PC-3 (cell line): ENCODE measurements at regions not wholly inside any gene's neighbourhood (a gene's known extent, or its start where the extent isn't known, plus 50 kb on each side); places are given as distances from the start of the nearest gene placed in this dataset.

ENCODE experiments used
- ATAC-seq: fragments of 200-7000 bp; cut with Tn5 transposase; 2 replicates; pipeline ENCODE4 v1.9.1; 2020; ENCODE audit warnings: mild to moderate bottlenecking, moderate library complexity
- BruUV-seq: library from RNA; stranded (reverse); fragments of 400-500 nt; replicated peaks from 2 replicates; lab custom pipeline; 2021; lab: Mats Ljungman, UMichigan
- CTCF ChIA-PET: fragments of 300-600 bp; sonication (Branson Sonifier 250); formaldehyde crosslinking; loops from one replicate; lab custom pipeline; 2022; ENCODE audit warnings: antibody characterized with exemption; lab: Charles Lee
- POLR2A ChIA-PET: fragments of 300-600 bp; sonication (Branson Sonifier 250); formaldehyde crosslinking; loops from one replicate; lab custom pipeline; 2022; ENCODE audit warnings: antibody characterized with exemption; ENCODE audit not compliant: unreplicated experiment; lab: Charles Lee
- DNase-seq: peaks from one replicate; pipeline ENCODE4 v3.0.0-alpha.2; 2015
- H2AFZ ChIP-seq: fragments of 300-600 bp; sonication (generic); 2 replicates; pipeline ENCODE4 v1.6.0; 2016; ENCODE audit warnings: antibody characterized with exemption, low read length
- H3F3A ChIP-seq: fragments of 300-600 bp; sonication (generic); one replicate; pipeline ENCODE4 v1.6.0; 2017; ENCODE audit warnings: antibody characterized with exemption, low read length, control low read depth, mild to moderate bottlenecking; ENCODE audit not compliant: unreplicated experiment
- H3K27ac ChIP-seq: fragments of 300-600 bp; sonication (generic); 2 replicates; pipeline ENCODE4 v1.5.1; 2016; ENCODE audit warnings: mild to moderate bottlenecking, low read length
- H3K27me3 ChIP-seq: fragments of 300-600 bp; sonication (generic); 2 replicates; pipeline ENCODE4 v1.6.1; 2016; ENCODE audit warnings: low read length, mixed read lengths
- H3K36me3 ChIP-seq: fragments of 300-600 bp; sonication (generic); 2 replicates; pipeline ENCODE4 v1.6.1; 2016; ENCODE audit warnings: low read depth, mixed run types, low read length, mixed read lengths
- H3K4me1 ChIP-seq: fragments of 300-600 bp; sonication (generic); 2 replicates; pipeline ENCODE4 v1.5.1; 2016; ENCODE audit warnings: low read length; ENCODE audit not compliant: insufficient read depth
- H3K4me2 ChIP-seq: fragments of 300-600 bp; sonication (generic); 2 replicates; pipeline ENCODE4 v1.6.0; 2016; ENCODE audit warnings: low read length
- H3K4me3 ChIP-seq: fragments of 300-600 bp; sonication (generic); 2 replicates; pipeline ENCODE4 v1.5.1; 2016; ENCODE audit warnings: mild to moderate bottlenecking, low read length, mixed read lengths
- H3K79me2 ChIP-seq: fragments of 300-600 bp; sonication (generic); 2 replicates; pipeline ENCODE4 v1.6.1; 2017; ENCODE audit warnings: low read length, mixed read lengths
- H3K9ac ChIP-seq: fragments of 300-600 bp; sonication (generic); 2 replicates; pipeline ENCODE4 v1.6.0; 2016; ENCODE audit warnings: mild to moderate bottlenecking, low read length
- H3K9me2 ChIP-seq: fragments of 300-600 bp; sonication (generic); replicated peaks from 2 replicates; pipeline ENCODE4 v1.6.1; 2016; ENCODE audit warnings: mixed run types, low read length, mixed read lengths
- H3K9me3 ChIP-seq: fragments of 300-600 bp; sonication (generic); 2 replicates; pipeline ENCODE4 v1.6.1; 2016; ENCODE audit warnings: low read length, mixed read lengths
- H4K20me1 ChIP-seq: fragments of 300-600 bp; sonication (generic); 2 replicates; pipeline ENCODE4 v1.6.1; 2016; ENCODE audit warnings: low read length, mixed read lengths
- EZH2 ChIP-seq: fragments of 300-600 bp; sonication (generic); IDR thresholded peaks from one replicate; pipeline ENCODE4 v1.6.1; 2017; ENCODE audit warnings: antibody characterized with exemption, mild to moderate bottlenecking, low read length; ENCODE audit not compliant: unreplicated experiment
- EZH2phosphoT487 ChIP-seq: fragments of 300-600 bp; sonication (generic); IDR thresholded peaks from 2 replicates; pipeline ENCODE4 v1.6.1; 2018; ENCODE audit warnings: mild to moderate bottlenecking, antibody characterized with exemption, low read length, borderline replicate concordance
- intact Hi-C: fragments of 100-400 bp; cut with micrococcal nuclease; formaldehyde crosslinking; loops from 2 replicates; pipeline ENCODE4 v1.9.0; 2023
- TF ChIP-seq, protein P1 (sequence below): fragments of 300-600 bp; sonication (generic); conservative IDR thresholded peaks from 2 replicates; pipeline ENCODE4 v1.5.1; 2017; ENCODE audit warnings: antibody characterized with exemption, low read depth, mild to moderate bottlenecking, low read length

- ChIA-PET CTCF (no interaction called here), POLR2A (no interaction called here)
- Histone ChIP-seq H2AFZ (no peak overlapping the region), H3K9ac (no peak overlapping the region), H3K27me3 (peaks cover 7% of the 10 kb centered on the region; the same call in 1 of the 2 replicates), H3K79me2 (no peaks in the 10 kb centered on the region), H3K27ac (no peak overlapping the region), H3F3A (no peaks in the 10 kb centered on the region), H3K4me3 (no peak overlapping the region), H4K20me1 (no peaks in the 10 kb centered on the region), H3K9me2 (no peaks in the 10 kb centered on the region), H3K9me3 (no peaks in the 10 kb centered on the region), H3K4me2 (no peak overlapping the region), H3K36me3 (no peaks in the 10 kb centered on the region), H3K4me1 (no peaks in the 10 kb centered on the region)
- no TSS peak for BruUV-seq
- no peak for DNase-seq
- intact Hi-C loops: no loop called here
- TF ChIP-seq, protein P1, sequence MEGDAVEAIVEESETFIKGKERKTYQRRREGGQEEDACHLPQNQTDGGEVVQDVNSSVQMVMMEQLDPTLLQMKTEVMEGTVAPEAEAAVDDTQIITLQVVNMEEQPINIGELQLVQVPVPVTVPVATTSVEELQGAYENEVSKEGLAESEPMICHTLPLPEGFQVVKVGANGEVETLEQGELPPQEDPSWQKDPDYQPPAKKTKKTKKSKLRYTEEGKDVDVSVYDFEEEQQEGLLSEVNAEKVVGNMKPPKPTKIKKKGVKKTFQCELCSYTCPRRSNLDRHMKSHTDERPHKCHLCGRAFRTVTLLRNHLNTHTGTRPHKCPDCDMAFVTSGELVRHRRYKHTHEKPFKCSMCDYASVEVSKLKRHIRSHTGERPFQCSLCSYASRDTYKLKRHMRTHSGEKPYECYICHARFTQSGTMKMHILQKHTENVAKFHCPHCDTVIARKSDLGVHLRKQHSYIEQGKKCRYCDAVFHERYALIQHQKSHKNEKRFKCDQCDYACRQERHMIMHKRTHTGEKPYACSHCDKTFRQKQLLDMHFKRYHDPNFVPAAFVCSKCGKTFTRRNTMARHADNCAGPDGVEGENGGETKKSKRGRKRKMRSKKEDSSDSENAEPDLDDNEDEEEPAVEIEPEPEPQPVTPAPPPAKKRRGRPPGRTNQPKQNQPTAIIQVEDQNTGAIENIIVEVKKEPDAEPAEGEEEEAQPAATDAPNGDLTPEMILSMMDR: no peak
- TF ChIP-seq EZH2phosphoT487 (no peak), EZH2 (no peak)
- ATAC-seq: no peak
These were observed 283.0 kb downstream of the MYCN start for GRCh38 chr2:16223161-16223840.

DNA sequence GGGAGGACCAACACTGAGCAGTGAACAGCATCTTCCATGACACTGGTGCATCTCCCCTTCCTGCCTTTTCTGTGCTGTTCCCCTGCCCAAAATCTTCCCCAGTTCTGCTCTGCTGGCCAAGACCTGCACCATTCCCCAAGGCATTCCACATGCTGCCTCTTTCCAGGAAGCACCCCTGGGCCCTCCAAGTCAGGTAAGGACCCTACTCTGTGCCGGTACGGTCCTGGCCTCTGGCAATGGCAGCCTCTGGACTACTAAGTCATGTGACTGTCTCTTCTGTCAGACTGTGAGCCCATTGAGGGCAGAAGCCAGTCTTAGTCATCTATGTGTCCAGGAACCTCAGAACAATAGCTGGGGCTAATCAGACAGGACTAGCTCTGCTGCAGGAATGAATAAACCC is 282.0 kb downstream of the MYCN start:
- Histone ChIP-seq H3K9me2 (no peaks in the 10 kb centered on the region), H3K4me3 (no peak overlapping the region), H3K9ac (no peak overlapping the region), H2AFZ (no peak overlapping the region), H3K9me3 (no peaks in the 10 kb centered on the region), H4K20me1 (no peaks in the 10 kb centered on the region), H3K79me2 (no peaks in the 10 kb centered on the region), H3K4me1 (no peaks in the 10 kb centered on the region), H3F3A (no peaks in the 10 kb centered on the region), H3K27ac (no peak overlapping the region), H3K27me3 (peaks cover 7% of the 10 kb centered on the region; the same call in 1 of the 2 replicates), H3K4me2 (no peak overlapping the region), H3K36me3 (no peaks in the 10 kb centered on the region)
- ChIA-PET CTCF (no interaction called here), POLR2A (no interaction called here)
- no peak for ATAC-seq
- no peak for TF ChIP-seq EZH2phosphoT487
- no peak for DNase-seq
- intact Hi-C loops: no loop called here
- BruUV-seq: no TSS peak

DNA sequence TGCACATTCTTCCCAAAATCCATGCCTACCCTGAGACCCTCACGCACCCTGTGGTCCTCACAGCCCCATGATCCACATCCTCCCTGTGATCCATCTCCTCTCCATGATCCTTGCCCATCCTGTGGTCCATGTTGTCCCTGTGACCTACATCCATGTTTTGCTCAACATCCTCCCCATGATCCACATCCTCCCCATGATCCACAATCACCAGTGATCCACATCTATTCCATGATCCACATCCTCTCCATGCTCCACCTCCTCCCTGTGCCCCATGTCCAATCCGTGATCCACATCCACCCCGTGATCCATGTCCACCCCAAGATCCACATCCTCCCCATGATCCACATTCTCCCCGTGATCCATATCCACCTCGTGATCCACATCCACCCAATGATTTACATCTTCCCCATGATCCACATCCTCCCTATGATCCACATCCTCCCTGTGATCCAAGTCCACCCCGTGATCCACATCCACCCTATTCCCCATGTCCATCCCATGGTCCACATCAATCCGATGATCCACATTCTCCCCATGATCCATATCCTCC is 281.2 kb downstream of the MYCN start:
- no peak overlapping the region for H2AFZ ChIP-seq
- H3K9me3 ChIP-seq: no peaks in the 10 kb centered on the region
- H3K4me2 ChIP-seq: no peak overlapping the region
- 0 out of 2 replicates have a peak, but pooled peaks cover under 1% of the 10 kb centered on the region for H3K27me3 ChIP-seq
- no peaks in the 10 kb centered on the region for H3K4me1 ChIP-seq
- no TSS peak for BruUV-seq
- no peak overlapping the region for H3K4me3 ChIP-seq
- ATAC-seq (no peak), DNase-seq (no peak)
- H3F3A ChIP-seq: no peaks in the 10 kb centered on the region
- no peak overlapping the region for H3K9ac ChIP-seq
- no peak overlapping the region for H3K27ac ChIP-seq
- TF ChIP-seq EZH2phosphoT487 (no peak), EZH2 (no peak)
- TF ChIP-seq, protein P1: no peak
- intact Hi-C loops: no loop called here
- H3K9me2 ChIP-seq: no peaks in the 10 kb centered on the region
- no peaks in the 10 kb centered on the region for H3K36me3 ChIP-seq
- CTCF ChIA-PET: no interaction called here
- H4K20me1 ChIP-seq: no peaks in the 10 kb centered on the region
- H3K79me2 ChIP-seq: no peaks in the 10 kb centered on the region
- POLR2A ChIA-PET: no interaction called here
